ENCODE measurements at regions not wholly inside any gene's neighbourhood (a gene's known extent, or its start where the extent isn't known, plus 50 kb on each side); places are given as distances from the start of the nearest gene placed in this dataset.

DNA sequence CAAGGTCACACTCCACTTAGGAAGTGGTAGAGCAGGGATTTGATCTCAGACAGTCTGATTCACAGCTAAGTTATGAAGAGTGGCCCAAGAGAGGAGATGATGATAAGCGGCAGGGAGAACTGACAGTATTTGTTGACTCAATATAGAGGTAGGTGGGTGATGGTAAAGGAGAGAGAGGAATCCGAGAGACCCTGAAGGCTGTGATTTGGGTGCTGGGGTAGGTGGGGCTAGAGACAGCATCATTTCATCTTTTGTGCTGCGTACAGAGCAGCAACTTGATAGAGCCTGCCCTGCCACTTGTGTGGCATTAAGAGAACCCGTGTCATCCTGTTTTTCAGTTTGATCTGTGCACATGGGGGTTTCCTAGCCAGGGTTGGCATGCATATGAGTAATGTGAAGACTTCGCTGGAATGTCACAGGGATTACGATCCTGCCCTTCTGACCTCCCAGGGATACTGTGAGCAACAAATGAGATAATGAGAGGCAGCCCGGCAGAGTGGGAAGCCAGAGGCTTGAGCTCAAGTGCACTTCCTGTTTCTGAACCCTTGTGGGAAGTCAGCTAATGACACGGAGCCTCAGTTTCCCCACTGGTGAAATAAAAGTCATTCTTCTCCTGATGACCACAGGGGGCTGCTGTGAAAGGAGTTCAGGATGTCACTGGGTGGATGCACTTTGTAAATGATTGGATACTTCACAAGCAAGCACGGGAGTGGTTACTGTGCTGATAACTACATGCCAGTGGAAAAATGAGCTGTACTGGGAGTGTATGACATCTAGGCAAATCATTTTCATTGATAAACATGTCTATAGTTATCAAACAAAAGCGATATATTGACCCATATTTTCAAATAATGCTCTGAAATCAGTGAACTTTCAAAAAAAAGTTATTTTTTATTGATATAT lies 59.5 kb upstream of the IGF1 start:
- no peaks in the 10 kb centered on the region for H3K9me3 ChIP-seq (ENCODE audit: low read depth)
- no peak overlapping the region for H2AFZ ChIP-seq (replicated peaks)
- H3F3A ChIP-seq (ENCODE audit: low read depth): no peaks in the 10 kb centered on the region
- H3K4me1 Mint-ChIP-seq: peaks cover 4% of the 10 kb centered on the region
- H3K36me3 Mint-ChIP-seq: no peaks in the 10 kb centered on the region
- H3K4me1 ChIP-seq: peaks cover 3% of the 10 kb centered on the region
- H3K9ac ChIP-seq: no peak overlapping the region
- H3K27ac Mint-ChIP-seq: no peak overlapping the region
- H4K20me1 ChIP-seq (ENCODE audit: low read depth): no peaks in the 10 kb centered on the region
- no peak for TF ChIP-seq EZH2phosphoT487 (IDR thresholded peaks at IDR 0.05)
- TF ChIP-seq, protein P1, sequence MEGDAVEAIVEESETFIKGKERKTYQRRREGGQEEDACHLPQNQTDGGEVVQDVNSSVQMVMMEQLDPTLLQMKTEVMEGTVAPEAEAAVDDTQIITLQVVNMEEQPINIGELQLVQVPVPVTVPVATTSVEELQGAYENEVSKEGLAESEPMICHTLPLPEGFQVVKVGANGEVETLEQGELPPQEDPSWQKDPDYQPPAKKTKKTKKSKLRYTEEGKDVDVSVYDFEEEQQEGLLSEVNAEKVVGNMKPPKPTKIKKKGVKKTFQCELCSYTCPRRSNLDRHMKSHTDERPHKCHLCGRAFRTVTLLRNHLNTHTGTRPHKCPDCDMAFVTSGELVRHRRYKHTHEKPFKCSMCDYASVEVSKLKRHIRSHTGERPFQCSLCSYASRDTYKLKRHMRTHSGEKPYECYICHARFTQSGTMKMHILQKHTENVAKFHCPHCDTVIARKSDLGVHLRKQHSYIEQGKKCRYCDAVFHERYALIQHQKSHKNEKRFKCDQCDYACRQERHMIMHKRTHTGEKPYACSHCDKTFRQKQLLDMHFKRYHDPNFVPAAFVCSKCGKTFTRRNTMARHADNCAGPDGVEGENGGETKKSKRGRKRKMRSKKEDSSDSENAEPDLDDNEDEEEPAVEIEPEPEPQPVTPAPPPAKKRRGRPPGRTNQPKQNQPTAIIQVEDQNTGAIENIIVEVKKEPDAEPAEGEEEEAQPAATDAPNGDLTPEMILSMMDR (IDR thresholded peaks at IDR 0.05): no peak
- TF ChIP-seq EZH2 (IDR thresholded peaks at IDR 0.05): no peak
- no peaks in the 10 kb centered on the region for H3K79me2 ChIP-seq (ENCODE audit: low read depth)
- no peak overlapping the region for H3K4me3 Mint-ChIP-seq
- H3K4me2 ChIP-seq: no peak overlapping the region
- H3K36me3 ChIP-seq: no peaks in the 10 kb centered on the region
- DNase-seq (ENCODE audit: low spot score): peak; percentile 21
- no peak overlapping the region for H3K4me3 ChIP-seq
- H3K27ac ChIP-seq: no peak overlapping the region
- no peaks in the 10 kb centered on the region for H3K27me3 ChIP-seq
- H3K9me3 Mint-ChIP-seq: no peaks in the 10 kb centered on the region
- peaks cover 4% of the 10 kb centered on the region for H3K27me3 Mint-ChIP-seq (ENCODE audit: insufficient read depth, low read depth)

DNA sequence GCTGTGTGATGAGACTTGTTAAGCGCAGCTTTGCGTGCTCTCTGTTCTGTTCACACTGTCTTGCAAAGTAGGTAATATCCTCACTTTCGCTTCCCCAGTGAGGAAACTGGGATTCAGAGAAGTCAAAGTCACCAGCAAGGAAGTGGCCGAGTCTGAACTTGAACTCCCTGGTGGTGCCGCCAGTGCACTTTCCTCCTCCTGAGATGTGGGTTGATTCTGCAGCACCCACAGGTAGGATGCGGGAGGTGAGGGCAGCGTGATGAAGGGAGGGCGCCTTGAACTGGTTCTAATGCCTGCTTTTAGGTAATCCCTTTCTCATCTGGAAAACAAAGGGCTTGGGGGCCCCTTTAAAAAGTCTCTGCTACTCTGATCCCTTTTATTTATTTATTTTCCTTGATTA lies 54.9 kb upstream of the IGF1 start:
- no peak overlapping the region for H3K27ac Mint-ChIP-seq
- Histone ChIP-seq H3K4me1 (no peaks in the 10 kb centered on the region), H3K9me3 (ENCODE audit: low read depth) (no peaks in the 10 kb centered on the region), H3K27ac (no peak overlapping the region), H3F3A (ENCODE audit: low read depth) (no peaks in the 10 kb centered on the region), H3K4me2 (no peak overlapping the region), H4K20me1 (ENCODE audit: low read depth) (no peaks in the 10 kb centered on the region), H3K27me3 (no peaks in the 10 kb centered on the region), H3K9ac (no peak overlapping the region), H3K4me3 (no peak overlapping the region), H3K36me3 (no peaks in the 10 kb centered on the region), H2AFZ (replicated peaks) (no peak overlapping the region), H3K79me2 (ENCODE audit: low read depth) (no peaks in the 10 kb centered on the region)
- H3K27me3 Mint-ChIP-seq (ENCODE audit: insufficient read depth, low read depth): peaks cover 2% of the 10 kb centered on the region
- DNase-seq (ENCODE audit: low spot score): no peak
- no peak for TF ChIP-seq EZH2phosphoT487 (IDR thresholded peaks at IDR 0.05)
- no peak for TF ChIP-seq EZH2 (IDR thresholded peaks at IDR 0.05)
- TF ChIP-seq, protein P1 (IDR thresholded peaks at IDR 0.05): no peak
- no peaks in the 10 kb centered on the region for H3K36me3 Mint-ChIP-seq
- H3K4me3 Mint-ChIP-seq: no peak overlapping the region
- no peaks in the 10 kb centered on the region for H3K9me3 Mint-ChIP-seq
- peaks cover 4% of the 10 kb centered on the region for H3K4me1 Mint-ChIP-seq

DNA sequence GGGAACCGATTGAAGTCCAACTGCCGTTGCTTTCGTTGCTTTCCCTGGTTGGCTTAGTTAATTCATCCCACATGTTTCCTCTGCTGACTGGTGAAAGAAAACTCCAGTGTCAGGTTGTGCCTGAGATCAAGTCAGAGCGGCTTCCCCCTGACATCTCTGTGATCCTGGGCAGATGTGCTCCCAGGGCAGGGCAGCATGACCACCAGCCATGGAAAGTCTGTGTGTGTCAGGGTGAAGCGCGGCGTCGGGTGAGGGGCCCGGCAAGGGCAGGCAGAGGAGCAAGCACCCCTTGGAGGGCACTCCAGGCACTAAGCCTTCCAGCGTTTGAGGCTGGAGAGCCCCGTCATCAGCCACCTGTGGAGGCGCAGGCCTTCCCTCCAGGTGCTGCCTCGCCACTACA lies 54.5 kb upstream of the IGF1 start:
- H3K27me3 ChIP-seq: no peaks in the 10 kb centered on the region
- no peaks in the 10 kb centered on the region for H3K79me2 ChIP-seq (ENCODE audit: low read depth)
- Mint-ChIP-seq H3K4me1 (peaks cover 1% of the 10 kb centered on the region), H3K36me3 (no peaks in the 10 kb centered on the region), H3K27ac (no peak overlapping the region), H3K27me3 (ENCODE audit: insufficient read depth, low read depth) (peaks cover 2% of the 10 kb centered on the region), H3K9me3 (no peaks in the 10 kb centered on the region), H3K4me3 (no peak overlapping the region)
- H3K27ac ChIP-seq: no peak overlapping the region
- no peak overlapping the region for H3K4me3 ChIP-seq
- H3K36me3 ChIP-seq: no peaks in the 10 kb centered on the region
- H3K4me1 ChIP-seq: no peaks in the 10 kb centered on the region
- DNase-seq (ENCODE audit: low spot score): no peak
- H4K20me1 ChIP-seq (ENCODE audit: low read depth): no peaks in the 10 kb centered on the region
- H3K4me2 ChIP-seq: no peak overlapping the region
- no peak overlapping the region for H2AFZ ChIP-seq (replicated peaks)
- H3K9ac ChIP-seq: no peak overlapping the region
- no peaks in the 10 kb centered on the region for H3K9me3 ChIP-seq (ENCODE audit: low read depth)
- TF ChIP-seq, protein P1 (IDR thresholded peaks at IDR 0.05): no peak
- TF ChIP-seq EZH2phosphoT487 (IDR thresholded peaks at IDR 0.05): no peak
- TF ChIP-seq EZH2 (IDR thresholded peaks at IDR 0.05): no peak
- H3F3A ChIP-seq (ENCODE audit: low read depth): no peaks in the 10 kb centered on the region

Data from neural progenitor cell (in vitro differentiated cells).